A549 (cell line): ENCODE measurements at regions not wholly inside any gene's neighbourhood (a gene's known extent, or its start where the extent isn't known, plus 50 kb on each side); places are given as distances from the start of the nearest gene placed in this dataset.
"Not testable (repeated sequence)": the region's sequence is repeated elsewhere in the genome, so short reads cannot be mapped to it uniquely, and the experiment has no call there.

Experiments used
- CTCF ChIP-seq: fragments of >200 bp; sonication (Bioruptor Twin); formaldehyde crosslinking; IDR thresholded peaks from 3 replicates; pipeline ENCODE4 v1.5.1; 2016
- POLR2A ChIP-seq: IDR thresholded peaks from 2 replicates; pipeline ENCODE4 v1.6.1; 2012; ENCODE audit warnings: mild to moderate bottlenecking, low read length
- ZSCAN20 ChIP-seq: fragments of 250-450 bp; sonication (Bioruptor Pico); IDR thresholded peaks from 2 replicates; pipeline ENCODE4 v1.8.0; 2022; ENCODE audit warnings: mild to moderate bottlenecking, moderate library complexity

- not testable (repeated sequence) for TF ChIP-seq CTCF; POLR2A; ZSCAN20 (CRISPR knock-in tag)
Observed at GRCh38 chr6:49162379-49162778, 300.7 kb downstream of the MMUT start.
